H1 (cell line): ENCODE measurements at regions not wholly inside any gene's neighbourhood (a gene's known extent, or its start where the extent isn't known, plus 50 kb on each side); places are given as distances from the start of the nearest gene placed in this dataset.

Experiments
- CEBPB ChIP-seq: IDR thresholded peaks from 2 replicates; pipeline ENCODE4 v1.6.1; 2012; ENCODE audit warnings: low read depth, low read length
- CREB1 ChIP-seq: IDR thresholded peaks from 2 replicates; pipeline ENCODE4 v1.6.1; 2012; ENCODE audit warnings: inconsistent platforms
- EP300 ChIP-seq, 2 experiments: IDR thresholded peaks; 1 replicate in 1 of 2; 2 replicates in 1 of 2; pipeline ENCODE4 v1.6.1; 2011 to 2012; ENCODE audit warnings: low read depth in 2 of 2, low read length in 2 of 2, mild to moderate bottlenecking in 2 of 2, borderline replicate concordance in 1 of 2, inconsistent platforms in 1 of 2, moderate library complexity in 1 of 2
- JUND ChIP-seq: IDR thresholded peaks from 2 replicates; pipeline ENCODE4 v1.6.1; 2011; ENCODE audit warnings: mild to moderate bottlenecking, improper control_type of control experiment, low read length
- KDM5A ChIP-seq: fragments of 200-600 bp; IDR thresholded peaks from 2 replicates; pipeline ENCODE4 v1.7.1; 2012; ENCODE audit warnings: mild to moderate bottlenecking, low read length, inconsistent platforms, mixed read lengths
- POLR2AphosphoS5 ChIP-seq: IDR thresholded peaks from 2 replicates; pipeline ENCODE4 v1.6.1; 2011; ENCODE audit warnings: low read depth, low read length
- SRF ChIP-seq: IDR thresholded peaks from 2 replicates; pipeline ENCODE4 v1.6.1; 2011; ENCODE audit warnings: mild to moderate bottlenecking, low read depth, low read length, moderate library complexity
- TAF1 ChIP-seq: IDR thresholded peaks from 2 replicates; pipeline ENCODE4 v1.6.1; 2011; ENCODE audit warnings: mild to moderate bottlenecking, low read depth, low read length
- TF ChIP-seq, protein P1 (sequence below), 3 experiments: IDR thresholded peaks; 1 replicate in 2 of 3; 2 replicates in 1 of 3; pipeline versions ENCODE4 v1.5.1 to v1.6.1; 2011; ENCODE audit warnings: low read length in 3 of 3, mild to moderate bottlenecking in 3 of 3, inconsistent platforms in 2 of 3, low read depth in 1 of 3, moderate library complexity in 1 of 3; ENCODE audit not compliant: insufficient read depth in 1 of 3; ENCODE audit errors: control extremely low read depth in 1 of 3
- TF ChIP-seq, protein P2 (sequence below): IDR thresholded peaks from 2 replicates; pipeline ENCODE4 v1.6.1; 2012; ENCODE audit warnings: inconsistent platforms
- TF ChIP-seq, protein P3 (sequence below): IDR thresholded peaks from 2 replicates; pipeline ENCODE4 v1.6.1; 2011; ENCODE audit warnings: low read length, improper control_type of control experiment
- TF ChIP-seq, protein P4 (sequence below): IDR thresholded peaks from 2 replicates; pipeline ENCODE4 v1.6.1; 2012; ENCODE audit warnings: inconsistent platforms

DNA sequence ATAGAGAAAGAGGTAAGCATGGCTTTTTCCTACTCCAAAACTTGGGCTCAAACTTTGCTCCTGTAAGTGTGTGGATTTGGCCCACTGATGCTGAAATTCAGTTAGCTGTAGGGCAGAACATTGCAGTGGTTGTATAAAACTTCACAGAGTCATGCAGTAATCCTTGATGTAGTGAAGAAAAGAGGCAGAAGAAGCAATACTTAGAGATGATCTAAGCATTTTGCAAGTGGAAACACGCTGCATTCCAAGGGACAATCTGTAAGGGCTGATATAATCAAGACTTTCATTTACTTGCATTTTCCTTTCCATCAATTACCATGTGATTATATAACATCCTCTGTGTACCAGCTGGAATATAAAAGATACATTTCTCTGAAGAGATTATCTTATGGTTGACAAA lies 338.8 kb downstream of the DNAJB9 start:
- TF ChIP-seq, protein P1, sequence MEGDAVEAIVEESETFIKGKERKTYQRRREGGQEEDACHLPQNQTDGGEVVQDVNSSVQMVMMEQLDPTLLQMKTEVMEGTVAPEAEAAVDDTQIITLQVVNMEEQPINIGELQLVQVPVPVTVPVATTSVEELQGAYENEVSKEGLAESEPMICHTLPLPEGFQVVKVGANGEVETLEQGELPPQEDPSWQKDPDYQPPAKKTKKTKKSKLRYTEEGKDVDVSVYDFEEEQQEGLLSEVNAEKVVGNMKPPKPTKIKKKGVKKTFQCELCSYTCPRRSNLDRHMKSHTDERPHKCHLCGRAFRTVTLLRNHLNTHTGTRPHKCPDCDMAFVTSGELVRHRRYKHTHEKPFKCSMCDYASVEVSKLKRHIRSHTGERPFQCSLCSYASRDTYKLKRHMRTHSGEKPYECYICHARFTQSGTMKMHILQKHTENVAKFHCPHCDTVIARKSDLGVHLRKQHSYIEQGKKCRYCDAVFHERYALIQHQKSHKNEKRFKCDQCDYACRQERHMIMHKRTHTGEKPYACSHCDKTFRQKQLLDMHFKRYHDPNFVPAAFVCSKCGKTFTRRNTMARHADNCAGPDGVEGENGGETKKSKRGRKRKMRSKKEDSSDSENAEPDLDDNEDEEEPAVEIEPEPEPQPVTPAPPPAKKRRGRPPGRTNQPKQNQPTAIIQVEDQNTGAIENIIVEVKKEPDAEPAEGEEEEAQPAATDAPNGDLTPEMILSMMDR (IDR thresholded peaks at IDR 0.05; ENCODE audit: control extremely low read depth in 1 of 3, insufficient read depth in 1 of 3, low read depth in 1 of 3, low read length in 3 of 3) = no peak
- TF ChIP-seq CREB1 = no peak
- no peak for TF ChIP-seq CEBPB
- TF ChIP-seq POLR2AphosphoS5 = no peak
- no peak for TF ChIP-seq EP300 (IDR thresholded peaks at IDR 0.05; ENCODE audit: borderline replicate concordance in 1 of 2, low read depth in 2 of 2, low read length in 2 of 2)
- TF ChIP-seq, protein P2, sequence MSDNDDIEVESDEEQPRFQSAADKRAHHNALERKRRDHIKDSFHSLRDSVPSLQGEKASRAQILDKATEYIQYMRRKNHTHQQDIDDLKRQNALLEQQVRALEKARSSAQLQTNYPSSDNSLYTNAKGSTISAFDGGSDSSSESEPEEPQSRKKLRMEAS = no peak
- no peak for TF ChIP-seq SRF
- TF ChIP-seq, protein P3, sequence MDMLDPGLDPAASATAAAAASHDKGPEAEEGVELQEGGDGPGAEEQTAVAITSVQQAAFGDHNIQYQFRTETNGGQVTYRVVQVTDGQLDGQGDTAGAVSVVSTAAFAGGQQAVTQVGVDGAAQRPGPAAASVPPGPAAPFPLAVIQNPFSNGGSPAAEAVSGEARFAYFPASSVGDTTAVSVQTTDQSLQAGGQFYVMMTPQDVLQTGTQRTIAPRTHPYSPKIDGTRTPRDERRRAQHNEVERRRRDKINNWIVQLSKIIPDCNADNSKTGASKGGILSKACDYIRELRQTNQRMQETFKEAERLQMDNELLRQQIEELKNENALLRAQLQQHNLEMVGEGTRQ = no peak
- TF ChIP-seq TAF1 = no peak
- TF ChIP-seq JUND = no peak
- TF ChIP-seq, protein P4, sequence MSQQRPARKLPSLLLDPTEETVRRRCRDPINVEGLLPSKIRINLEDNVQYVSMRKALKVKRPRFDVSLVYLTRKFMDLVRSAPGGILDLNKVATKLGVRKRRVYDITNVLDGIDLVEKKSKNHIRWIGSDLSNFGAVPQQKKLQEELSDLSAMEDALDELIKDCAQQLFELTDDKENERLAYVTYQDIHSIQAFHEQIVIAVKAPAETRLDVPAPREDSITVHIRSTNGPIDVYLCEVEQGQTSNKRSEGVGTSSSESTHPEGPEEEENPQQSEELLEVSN = no peak
- TF ChIP-seq KDM5A = no peak
